Activated CD8-positive, alpha-beta memory T cell treated with anti-CD3 and anti-CD28 coated beads for 24 hours (primary cell): ENCODE measurements at regions not wholly inside any gene's neighbourhood (a gene's known extent, or its start where the extent isn't known, plus 50 kb on each side); places are given as distances from the start of the nearest gene placed in this dataset.
"Not testable (repeated sequence)": the region's sequence is repeated elsewhere in the genome, so short reads cannot be mapped to it uniquely, and the experiment has no call there.

Experiments
- DNase-seq: peaks from one replicate; pipeline ENCODE4 v3.0.0-alpha.2; 2020

GRCh38 chr6:120320481-120321162 is 971.1 kb upstream of the MAN1A1 start:
- DNase-seq, result no peak

GRCh38 chr6:120304223-120304622 is 954.7 kb upstream of the MAN1A1 start:
- no peak for DNase-seq

GRCh38 chr6:120303527-120303926 is 954.0 kb upstream of the MAN1A1 start:
- no peak for DNase-seq

GRCh38 chr6:120302041-120302440 is 952.5 kb upstream of the MAN1A1 start:
- no peak for DNase-seq

- no peak for DNase-seq
Measured at GRCh38 chr6:120290964-120291363, 941.4 kb upstream of the MAN1A1 start.

GRCh38 chr6:120282005-120282404 is 932.4 kb upstream of the MAN1A1 start:
- no peak for DNase-seq

- DNase-seq, result no peak
Measured at GRCh38 chr6:120279466-120280167, 930.1 kb upstream of the MAN1A1 start.

GRCh38 chr6:120278689-120279396 is 929.3 kb upstream of the MAN1A1 start:
- DNase-seq, result no peak

GRCh38 chr6:120274547-120274946 is 925.0 kb upstream of the MAN1A1 start:
- no peak for DNase-seq

GRCh38 chr6:120273411-120273810 is 923.9 kb upstream of the MAN1A1 start:
- no peak for DNase-seq

- DNase-seq, result no peak
Measured at GRCh38 chr6:120272038-120272437, 922.5 kb upstream of the MAN1A1 start.

- DNase-seq, result not testable (repeated sequence)
Measured at GRCh38 chr6:120268256-120268655, 918.7 kb upstream of the MAN1A1 start.

- no peak for DNase-seq
Measured at GRCh38 chr6:120262354-120262753, 912.8 kb upstream of the MAN1A1 start.

GRCh38 chr6:120260636-120261035 is 911.1 kb upstream of the MAN1A1 start:
- DNase-seq, result no peak

- DNase-seq, result no peak
Measured at GRCh38 chr6:120254651-120255050, 905.1 kb upstream of the MAN1A1 start.

GRCh38 chr6:120248451-120248850 is 898.9 kb upstream of the MAN1A1 start:
- no peak for DNase-seq

- no peak for DNase-seq
Measured at GRCh38 chr6:120237221-120237620, 887.7 kb upstream of the MAN1A1 start.

- DNase-seq, result no peak
Measured at GRCh38 chr6:120230008-120230407, 880.4 kb upstream of the MAN1A1 start.

GRCh38 chr6:120228297-120228696 is 878.7 kb upstream of the MAN1A1 start:
- DNase-seq, result no peak

- no peak for DNase-seq
Measured at GRCh38 chr6:120219339-120219738, 869.8 kb upstream of the MAN1A1 start.

GRCh38 chr6:120214088-120214499 is 864.5 kb upstream of the MAN1A1 start:
- no peak for DNase-seq

GRCh38 chr6:120211955-120212792 is 862.6 kb upstream of the MAN1A1 start:
- DNase-seq, result no peak

- DNase-seq, result no peak
Measured at GRCh38 chr6:120202878-120203277, 853.3 kb upstream of the MAN1A1 start.
